ENCODE measurements at regions not wholly inside any gene's neighbourhood (a gene's known extent, or its start where the extent isn't known, plus 50 kb on each side); places are given as distances from the start of the nearest gene placed in this dataset.

DNA sequence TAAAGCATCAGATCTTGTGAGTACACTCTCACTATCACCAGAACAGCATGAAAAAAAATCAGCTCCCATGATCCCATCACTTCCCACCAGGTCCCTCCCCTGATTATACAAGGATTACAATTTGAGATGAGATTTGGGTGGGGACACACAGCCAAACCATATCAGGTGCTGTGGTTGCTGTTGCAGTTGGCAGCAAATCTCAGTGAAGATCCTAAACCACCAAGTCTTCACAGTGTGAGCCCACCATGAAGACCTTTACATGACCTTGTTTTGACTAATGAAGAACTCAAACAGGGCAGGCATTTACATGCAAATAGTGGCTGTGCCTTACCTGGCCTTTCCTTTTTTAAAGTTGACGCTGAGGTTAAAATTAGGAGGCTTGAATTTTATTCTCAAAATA lies 242.6 kb downstream of the ACTR3B start:
- TF ChIP-seq EZH2 (IDR thresholded peaks at IDR 0.05): no peak
- TF ChIP-seq, protein P1, sequence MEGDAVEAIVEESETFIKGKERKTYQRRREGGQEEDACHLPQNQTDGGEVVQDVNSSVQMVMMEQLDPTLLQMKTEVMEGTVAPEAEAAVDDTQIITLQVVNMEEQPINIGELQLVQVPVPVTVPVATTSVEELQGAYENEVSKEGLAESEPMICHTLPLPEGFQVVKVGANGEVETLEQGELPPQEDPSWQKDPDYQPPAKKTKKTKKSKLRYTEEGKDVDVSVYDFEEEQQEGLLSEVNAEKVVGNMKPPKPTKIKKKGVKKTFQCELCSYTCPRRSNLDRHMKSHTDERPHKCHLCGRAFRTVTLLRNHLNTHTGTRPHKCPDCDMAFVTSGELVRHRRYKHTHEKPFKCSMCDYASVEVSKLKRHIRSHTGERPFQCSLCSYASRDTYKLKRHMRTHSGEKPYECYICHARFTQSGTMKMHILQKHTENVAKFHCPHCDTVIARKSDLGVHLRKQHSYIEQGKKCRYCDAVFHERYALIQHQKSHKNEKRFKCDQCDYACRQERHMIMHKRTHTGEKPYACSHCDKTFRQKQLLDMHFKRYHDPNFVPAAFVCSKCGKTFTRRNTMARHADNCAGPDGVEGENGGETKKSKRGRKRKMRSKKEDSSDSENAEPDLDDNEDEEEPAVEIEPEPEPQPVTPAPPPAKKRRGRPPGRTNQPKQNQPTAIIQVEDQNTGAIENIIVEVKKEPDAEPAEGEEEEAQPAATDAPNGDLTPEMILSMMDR (IDR thresholded peaks at IDR 0.05): no peak

Measured in neural progenitor cell (in vitro differentiated cells).